GM18507 (cell line): ENCODE measurements at regions not wholly inside any gene's neighbourhood (a gene's known extent, or its start where the extent isn't known, plus 50 kb on each side); places are given as distances from the start of the nearest gene placed in this dataset.

Source experiments
- DNase-seq: peaks from one replicate; pipeline ENCODE4 v3.0.0; 2011; ENCODE audit warnings: low read depth; ENCODE audit not compliant: insufficient read length; ENCODE audit errors: extremely low spot score
- FAIRE-seq: peaks from 2 replicates; lab custom pipeline; 2011; peaks lifted over from hg19 to GRCh38; lab: Jason Lieb, UNC

- DNase-seq (no peak), FAIRE-seq (no peak)
These were observed 89.0 kb upstream of the GALNT5 start for GRCh38 chr2:157168501-157168900.

GRCh38 chr2:157169889-157170288 is 87.6 kb upstream of the GALNT5 start:
- no peak for DNase-seq

GRCh38 chr2:157170299-157170698 is 87.2 kb upstream of the GALNT5 start:
- DNase-seq (no peak), FAIRE-seq (no peak)

More at GRCh38 chr2:157169889-157170288, 87.6 kb upstream of the GALNT5 start:
- no peak for FAIRE-seq

- no peak for DNase-seq
- FAIRE-seq: no peak
These were observed 85.3 kb upstream of the GALNT5 start for GRCh38 chr2:157172239-157172638.

GRCh38 chr2:157172866-157173578 is 84.5 kb upstream of the GALNT5 start:
- FAIRE-seq (no peak), DNase-seq (no peak)

GRCh38 chr2:157173740-157174184 is 83.7 kb upstream of the GALNT5 start:
- FAIRE-seq (no peak), DNase-seq (no peak)

- FAIRE-seq: no peak
- no peak for DNase-seq
These were observed 83.2 kb upstream of the GALNT5 start for GRCh38 chr2:157174321-157174720.

GRCh38 chr2:157176602-157177001 is 80.9 kb upstream of the GALNT5 start:
- DNase-seq (no peak), FAIRE-seq (no peak)

- no peak for DNase-seq
- no peak for FAIRE-seq
These were observed 78.6 kb upstream of the GALNT5 start for GRCh38 chr2:157178874-157179273.

- DNase-seq: no peak
- FAIRE-seq: no peak
These were observed 78.0 kb upstream of the GALNT5 start for GRCh38 chr2:157179324-157180105.

GRCh38 chr2:157180359-157180758 is 77.1 kb upstream of the GALNT5 start:
- DNase-seq: no peak
- FAIRE-seq: no peak

- FAIRE-seq (no peak), DNase-seq (no peak)
These were observed 76.3 kb upstream of the GALNT5 start for GRCh38 chr2:157181234-157181633.

GRCh38 chr2:157182204-157182709 is 75.2 kb upstream of the GALNT5 start:
- FAIRE-seq (no peak), DNase-seq (no peak)

GRCh38 chr2:157182834-157183396 is 74.6 kb upstream of the GALNT5 start:
- DNase-seq (no peak), FAIRE-seq (no peak)

GRCh38 chr2:157184161-157184895 is 73.2 kb upstream of the GALNT5 start:
- FAIRE-seq: peak; percentile 53
- DNase-seq: no peak

GRCh38 chr2:157185476-157186227 is 71.9 kb upstream of the GALNT5 start:
- DNase-seq (no peak), FAIRE-seq (no peak)

- no peak for FAIRE-seq
- DNase-seq: no peak
These were observed 67.4 kb upstream of the GALNT5 start for GRCh38 chr2:157190151-157190550.

GRCh38 chr2:157191186-157191585 is 66.3 kb upstream of the GALNT5 start:
- FAIRE-seq (no peak), DNase-seq (no peak)
